Endometrium (tissue), 2 donors: ENCODE measurements at regions not wholly inside any gene's neighbourhood (a gene's known extent, or its start where the extent isn't known, plus 50 kb on each side); places are given as distances from the start of the nearest gene placed in this dataset.

Source experiments
- FAIRE-seq: peaks from 2 replicates; lab custom pipeline; 2012; peaks lifted over from hg19 to GRCh38; lab: Jason Lieb, UNC
- donor health status: control.
- donor health status: control.

DNA sequence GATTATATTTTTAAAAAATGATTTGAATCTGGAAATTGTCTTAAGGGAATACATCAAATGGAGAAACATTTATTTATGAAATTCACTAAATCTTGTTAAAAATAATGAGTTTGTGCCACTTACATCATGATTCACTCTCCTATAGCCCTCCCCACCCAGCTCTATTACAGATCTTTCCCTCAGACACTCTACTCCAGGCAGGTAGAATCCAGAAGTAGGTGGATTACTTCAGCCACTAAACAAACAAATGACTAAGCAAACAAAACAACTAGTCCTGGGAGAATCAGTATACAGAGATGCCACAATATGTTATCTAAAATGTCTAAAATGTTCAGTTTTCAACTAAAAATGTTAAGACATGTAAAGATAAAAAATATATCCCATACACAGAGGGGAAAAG is 608.1 kb upstream of the UBE2E2 start:
- FAIRE-seq = no peak

DNA sequence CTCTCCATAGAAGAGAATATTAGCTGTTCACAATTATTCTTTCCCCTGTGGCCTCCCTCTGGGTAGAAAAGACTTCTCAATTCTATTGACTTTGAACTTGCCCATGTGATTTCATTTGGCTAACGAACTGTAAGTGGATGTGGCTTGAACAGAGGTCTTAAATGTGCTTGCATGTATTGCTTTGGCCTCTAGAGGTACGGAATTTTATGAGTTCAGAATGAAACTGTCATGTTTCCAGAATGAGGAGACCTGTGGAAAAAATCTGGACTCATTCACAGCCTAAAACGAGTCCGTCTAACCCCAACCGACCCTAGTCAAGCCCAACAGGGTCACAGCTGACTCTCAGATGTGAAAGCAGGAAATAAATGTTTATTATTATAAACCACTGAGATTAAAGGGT is 596.7 kb upstream of the UBE2E2 start:
- FAIRE-seq = peak; percentile 95

DNA sequence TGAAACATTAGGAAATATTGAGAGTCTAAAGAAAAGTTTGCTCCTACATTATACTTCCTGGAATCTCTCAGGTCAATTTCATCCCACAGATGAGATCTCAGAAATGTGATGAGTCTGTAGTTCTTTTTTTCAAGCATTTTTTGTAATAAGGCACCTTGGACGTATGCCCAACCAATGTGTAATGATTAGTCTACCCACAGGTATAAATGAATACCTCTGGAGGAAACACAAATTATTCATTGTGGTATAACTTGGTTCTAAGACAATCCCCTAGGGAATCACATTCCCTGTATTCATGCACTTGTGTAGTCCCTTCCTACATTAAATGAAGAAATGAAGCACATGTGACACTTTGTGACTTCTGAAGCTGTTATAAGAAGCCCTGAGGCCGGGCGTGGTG is 596.2 kb upstream of the UBE2E2 start:
- FAIRE-seq = no peak

DNA sequence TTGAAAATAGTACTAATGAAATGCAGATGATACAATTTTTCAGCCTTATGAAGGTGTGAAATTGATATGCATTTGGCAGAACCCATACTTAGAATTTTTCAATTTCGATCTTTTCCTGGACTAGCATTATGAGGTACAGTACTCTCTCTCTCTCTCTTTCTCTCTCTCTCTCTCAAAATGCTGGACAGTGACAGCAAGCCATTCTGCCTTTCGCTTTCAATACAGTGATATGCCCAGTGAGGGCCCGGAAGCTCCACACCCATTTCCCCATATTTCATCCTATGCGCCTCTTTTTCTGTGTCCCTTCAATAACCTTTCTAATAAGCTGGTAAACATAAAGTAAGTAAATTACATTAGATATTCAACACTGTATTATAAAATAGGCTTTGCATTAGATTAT is 595.0 kb upstream of the UBE2E2 start:
- FAIRE-seq = no peak

DNA sequence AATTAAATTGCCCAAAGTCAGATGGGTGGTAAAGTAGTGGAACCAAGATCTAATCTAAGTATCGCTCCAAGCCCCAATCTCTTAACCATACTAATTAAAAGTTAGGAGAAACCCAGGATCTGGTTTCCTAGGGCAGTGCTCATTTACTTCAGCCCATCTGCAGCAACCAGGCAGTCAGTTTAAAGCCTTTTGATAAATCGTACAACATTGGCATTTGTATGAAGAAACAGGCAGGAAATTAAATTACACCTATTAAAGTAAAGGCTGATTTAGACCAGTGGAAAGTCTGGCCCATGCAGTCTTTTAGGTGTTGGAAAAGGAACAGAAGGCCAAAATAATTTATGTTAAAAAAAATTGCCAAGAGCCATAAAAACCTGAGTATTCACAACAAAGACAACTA is 594.4 kb upstream of the UBE2E2 start:
- no peak for FAIRE-seq

DNA sequence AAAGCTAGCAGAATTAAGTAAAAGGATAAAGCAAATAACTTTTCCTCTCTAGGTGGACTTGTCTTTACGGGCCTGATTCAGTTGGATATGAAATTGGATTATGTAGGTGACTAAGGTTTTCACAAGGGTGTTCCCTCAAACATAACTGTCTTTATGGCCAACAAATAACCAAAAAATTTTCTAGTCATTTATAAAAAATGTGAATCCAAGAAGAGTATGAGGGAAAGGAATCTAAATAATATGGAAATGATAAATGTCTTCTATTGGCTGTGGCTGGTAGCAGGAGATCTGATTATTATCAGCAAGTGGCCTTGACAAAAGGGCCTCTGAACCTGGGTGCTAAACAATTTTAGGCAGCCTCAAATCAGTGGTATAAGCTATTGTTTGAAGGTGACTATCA is 594.0 kb upstream of the UBE2E2 start:
- FAIRE-seq = no peak

DNA sequence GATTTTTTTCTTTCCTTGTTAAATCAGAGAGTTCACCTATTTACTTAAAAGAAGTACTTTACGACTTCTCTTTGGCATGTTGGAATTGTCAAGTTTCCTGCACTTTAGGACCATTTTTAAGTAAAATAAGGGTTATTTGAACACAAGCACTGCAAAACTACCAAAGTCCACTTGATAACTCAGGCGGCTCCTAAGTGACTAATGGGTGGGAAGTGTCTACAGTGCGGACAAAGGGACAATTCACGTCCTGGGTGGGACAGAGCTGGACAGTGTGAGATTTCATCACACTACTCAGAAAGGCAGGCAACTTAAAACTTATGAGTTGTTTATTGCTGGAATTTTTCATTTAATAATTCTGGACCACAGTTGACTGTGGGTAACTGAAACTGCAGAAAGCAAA is 590.2 kb upstream of the UBE2E2 start:
- no peak for FAIRE-seq

DNA sequence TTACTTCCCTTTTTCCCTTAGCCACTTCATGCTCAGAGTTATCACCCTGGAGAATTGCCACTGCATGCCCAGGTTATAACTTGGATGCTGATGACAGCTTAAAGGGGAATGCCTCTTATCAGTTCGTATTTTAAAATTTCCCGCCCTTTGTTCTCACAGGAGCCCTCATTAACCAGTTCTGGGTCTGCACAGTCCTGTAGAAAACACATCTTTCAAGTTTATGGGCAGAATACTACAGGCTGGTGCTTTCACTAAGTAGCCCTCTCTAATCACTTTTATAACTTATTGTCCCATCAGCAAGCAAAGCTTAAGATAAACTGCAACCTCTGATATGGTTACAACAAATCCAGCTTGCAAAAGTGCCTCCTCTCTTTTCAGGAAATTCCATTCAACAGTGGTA is 587.3 kb upstream of the UBE2E2 start:
- FAIRE-seq = no peak

DNA sequence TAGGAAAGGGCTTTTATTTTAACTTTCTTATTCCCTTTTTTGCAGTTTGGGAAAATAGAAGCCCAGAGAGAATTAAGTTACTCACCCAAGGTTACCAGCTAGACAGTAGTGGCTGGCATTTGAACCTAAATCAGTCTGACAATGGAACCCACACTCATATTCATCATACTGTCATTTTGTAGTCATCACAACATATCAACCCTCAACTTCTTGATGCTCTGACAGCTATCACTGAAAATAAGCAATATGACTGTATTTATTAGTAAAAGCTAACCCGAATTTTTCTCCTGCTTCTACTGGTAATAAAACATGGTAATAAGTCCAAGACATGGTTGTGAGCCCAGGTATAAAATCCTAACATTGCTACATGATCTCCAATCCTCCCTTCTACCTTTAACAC is 585.8 kb upstream of the UBE2E2 start:
- no peak for FAIRE-seq

DNA sequence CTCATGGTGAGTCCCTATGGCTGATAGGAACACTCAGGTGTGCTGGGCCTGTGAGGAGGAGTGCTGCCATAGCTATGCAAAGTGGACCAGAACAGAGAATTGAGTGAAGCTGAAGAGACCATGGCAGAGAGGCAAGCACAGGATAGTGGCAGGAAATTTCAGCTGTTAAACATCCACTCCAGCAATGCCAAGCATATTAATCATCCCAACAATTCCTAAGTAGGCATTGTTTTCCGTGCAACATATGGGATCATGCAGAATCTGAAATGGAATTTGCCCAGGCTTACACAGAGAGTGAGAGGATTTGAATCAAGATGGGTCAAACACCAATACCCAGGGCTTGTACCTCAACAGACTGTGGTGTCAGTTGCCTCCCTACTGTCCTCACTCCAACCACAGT is 582.6 kb upstream of the UBE2E2 start:
- FAIRE-seq = no peak

DNA sequence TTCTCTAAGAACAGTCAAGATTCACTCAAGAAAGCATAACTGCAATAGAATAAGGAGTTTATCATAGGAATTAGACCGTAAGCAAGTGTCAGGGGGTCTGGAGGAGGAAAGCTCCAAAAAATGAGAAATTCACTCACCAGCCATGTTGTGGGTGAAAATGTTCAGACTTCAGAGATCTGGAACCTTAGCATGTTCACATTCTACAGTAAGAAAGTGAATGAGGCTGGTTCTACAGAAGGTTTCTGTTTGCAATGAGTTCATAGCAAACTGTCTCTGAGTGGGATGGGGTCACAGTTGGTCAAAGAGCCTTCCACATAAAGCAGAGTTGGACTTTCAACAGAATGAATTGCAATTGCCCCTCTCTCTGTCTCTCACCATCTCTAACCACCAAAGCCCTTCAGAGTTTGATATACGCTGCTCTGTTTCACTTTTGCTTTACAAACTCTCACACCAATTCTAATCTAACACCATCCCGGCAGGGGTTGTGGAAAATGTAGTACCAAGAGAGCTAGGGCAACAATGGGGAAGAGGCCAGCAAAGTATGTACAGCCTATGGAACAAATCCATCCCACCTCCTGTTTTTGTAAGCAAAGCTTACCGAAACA is 581.8 kb upstream of the UBE2E2 start:
- FAIRE-seq = no peak

DNA sequence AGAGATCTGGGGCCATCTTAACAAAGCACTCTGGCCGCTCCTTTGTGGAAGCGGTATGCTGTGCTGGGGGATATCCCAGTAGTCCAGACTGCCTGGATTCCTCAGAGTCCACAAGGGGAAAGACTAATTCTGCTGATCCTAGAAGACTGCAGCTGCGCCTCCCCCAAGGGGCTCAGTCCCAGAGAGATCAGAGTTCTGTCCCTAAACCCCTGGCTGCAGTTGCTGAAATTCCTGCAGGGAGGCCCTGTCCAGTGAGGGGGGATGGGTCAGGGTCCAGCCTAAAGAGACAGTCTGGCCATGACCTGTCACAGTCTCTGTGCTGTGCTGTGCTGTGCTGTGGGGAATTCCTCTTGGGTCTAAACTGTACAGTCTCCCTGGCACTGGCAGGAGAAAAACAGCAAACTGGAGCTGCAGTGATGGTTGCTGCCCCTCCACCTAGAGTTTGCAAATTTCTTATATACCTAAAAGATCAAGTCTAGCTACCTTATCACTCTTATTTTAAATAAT is 575.1 kb upstream of the UBE2E2 start:
- no peak for FAIRE-seq

DNA sequence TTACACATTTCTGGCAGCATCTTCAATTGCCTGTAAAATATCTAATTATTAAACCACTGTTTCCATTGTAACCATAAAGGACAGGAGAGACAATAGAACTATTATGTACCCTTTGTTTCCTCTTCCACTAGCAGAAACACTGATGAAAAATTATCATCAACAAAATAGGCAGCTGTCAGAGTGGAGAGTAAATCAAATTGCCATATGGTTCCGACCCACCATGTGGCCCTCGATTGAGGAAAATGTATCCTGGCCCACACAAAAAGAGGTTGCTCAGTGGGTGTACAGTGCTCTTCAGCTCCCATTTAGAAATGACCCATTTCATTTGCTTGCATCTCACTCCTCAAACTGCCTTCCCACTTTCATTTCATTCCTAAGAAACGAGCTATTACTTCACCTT is 570.6 kb upstream of the UBE2E2 start:
- no peak for FAIRE-seq

DNA sequence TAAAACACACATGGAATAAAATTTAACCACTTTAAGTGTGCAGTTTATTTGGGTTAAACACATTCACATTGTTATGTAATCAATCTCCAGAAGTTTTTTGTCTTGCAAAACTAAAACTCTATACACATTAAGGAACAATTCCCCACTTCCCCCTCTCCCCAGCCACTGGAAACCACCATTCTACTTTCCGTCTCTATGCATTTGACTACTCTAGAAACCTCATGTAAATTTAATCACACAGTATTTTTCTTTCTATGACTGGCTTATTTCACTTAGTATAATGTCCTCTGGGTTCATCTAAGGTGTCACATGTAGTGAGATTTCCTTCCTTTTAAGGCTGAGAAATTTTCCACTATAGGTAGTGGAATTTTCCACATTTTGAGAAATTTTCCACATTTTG is 568.7 kb upstream of the UBE2E2 start:
- no peak for FAIRE-seq

DNA sequence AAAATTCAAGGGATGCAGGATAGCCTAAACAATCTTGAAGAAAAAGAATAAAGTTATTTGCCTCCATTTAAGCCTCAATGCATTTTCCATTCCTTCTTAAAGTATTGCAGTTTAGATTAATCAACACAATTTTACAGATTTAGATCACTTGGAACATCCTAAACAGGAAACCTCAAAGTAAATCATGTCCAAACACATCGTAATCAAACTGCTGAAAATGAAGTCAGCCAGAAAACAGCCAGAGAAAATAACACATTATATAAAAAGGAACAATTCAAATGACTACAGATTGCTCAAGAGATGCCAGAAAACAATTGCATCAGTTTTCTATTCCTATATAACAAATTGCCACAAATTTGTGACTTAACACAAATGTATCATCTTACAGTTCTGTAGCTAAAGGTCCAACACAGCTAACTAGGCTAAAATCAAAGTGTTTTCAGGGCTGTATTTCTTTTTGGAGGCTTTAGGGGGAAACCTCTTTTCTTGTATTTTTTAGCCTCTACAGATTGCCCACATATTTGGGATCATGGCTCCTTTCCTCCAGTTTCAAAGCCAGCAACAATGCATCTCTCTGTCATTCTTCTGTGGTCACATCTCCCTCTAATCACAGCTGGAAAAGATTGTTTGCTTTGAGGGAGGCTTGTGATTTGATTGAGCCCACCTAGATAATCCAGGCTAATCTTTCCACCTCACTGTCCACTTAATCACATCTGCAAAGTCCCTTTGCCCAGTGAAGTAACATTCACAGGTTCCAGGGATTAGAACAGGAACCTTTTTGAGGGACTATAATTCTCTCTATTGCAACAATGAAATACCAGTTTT is 543.3 kb upstream of the UBE2E2 start:
- no peak for FAIRE-seq

DNA sequence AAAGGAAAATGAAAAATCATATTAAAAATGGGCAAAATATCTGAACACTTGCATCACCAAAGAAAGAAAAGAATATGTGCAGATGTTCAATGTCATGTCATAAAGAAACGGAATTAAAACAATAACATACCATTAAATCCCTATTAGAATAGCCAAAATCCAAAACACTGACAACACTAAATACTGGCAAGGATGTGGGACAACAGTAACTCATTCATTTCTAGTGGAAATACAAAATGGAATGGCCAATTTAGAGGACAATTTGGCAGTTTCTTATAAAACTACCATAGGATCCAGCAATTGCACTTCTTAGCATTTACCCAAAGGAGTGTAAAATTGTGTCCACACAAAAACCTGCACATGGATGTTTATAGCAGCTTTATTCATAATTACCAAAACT is 542.5 kb upstream of the UBE2E2 start:
- no peak for FAIRE-seq

DNA sequence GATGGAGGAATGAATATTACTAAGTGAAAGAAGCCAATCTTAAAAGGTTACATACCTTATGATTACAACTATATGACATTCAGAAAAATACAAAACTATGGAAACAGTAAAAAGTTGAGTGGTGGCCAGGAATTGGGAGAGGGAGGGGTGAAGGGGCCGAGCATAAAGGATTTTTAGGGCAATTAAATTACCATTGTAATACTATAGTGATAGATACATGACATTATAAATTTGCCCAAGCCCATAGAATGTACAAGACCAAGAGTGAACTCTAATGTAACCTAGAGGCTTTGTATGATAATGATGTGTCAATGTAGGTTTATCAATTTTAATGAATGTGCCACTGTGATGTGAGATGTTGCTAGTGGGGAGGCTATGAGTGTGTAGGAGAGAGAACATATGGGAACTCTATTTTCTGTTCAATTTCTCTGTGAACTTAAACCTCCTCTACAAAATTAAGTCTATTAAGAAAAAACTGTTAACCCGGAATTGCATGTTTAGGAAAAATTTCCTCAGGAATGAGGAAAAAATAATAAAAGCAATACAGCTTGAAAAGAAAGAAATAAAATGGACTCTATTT is 541.9 kb upstream of the UBE2E2 start:
- no peak for FAIRE-seq

DNA sequence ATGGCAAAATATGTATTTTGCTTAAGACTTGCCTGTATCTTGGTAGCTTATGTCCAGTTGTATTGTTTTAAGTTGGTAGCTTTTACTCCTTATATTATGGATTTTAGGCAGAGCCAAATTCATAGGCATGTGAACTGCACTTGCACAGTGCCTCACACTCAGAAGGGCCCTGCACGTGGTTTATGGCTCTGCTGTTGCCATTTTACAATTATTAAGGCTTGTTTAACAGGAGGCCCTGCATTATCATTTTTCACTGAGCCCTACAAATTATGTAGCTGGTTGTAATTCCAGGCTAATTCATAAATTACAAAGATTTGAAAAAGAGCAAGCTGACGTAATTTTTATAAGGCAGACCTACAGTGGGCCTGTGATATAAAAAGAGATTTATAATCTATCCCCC is 537.6 kb upstream of the UBE2E2 start:
- FAIRE-seq = no peak

DNA sequence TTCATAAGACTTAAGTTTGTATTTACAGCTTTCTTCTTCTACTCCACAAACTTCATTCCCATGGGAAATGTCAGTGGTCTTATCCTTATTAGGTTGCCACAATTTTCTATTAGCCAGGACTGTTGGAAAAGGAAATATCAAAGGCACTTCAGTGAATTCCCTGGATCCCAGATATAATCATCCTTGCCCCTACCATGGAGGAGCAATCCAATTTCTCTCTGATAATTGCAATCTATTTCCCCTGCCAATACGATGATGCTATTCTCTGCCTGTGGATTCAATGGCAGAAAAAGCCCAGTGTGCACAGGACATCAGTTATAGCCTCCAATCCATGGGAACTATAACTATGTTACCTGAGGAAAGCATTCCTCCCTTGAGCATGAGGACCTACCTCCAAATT is 536.4 kb upstream of the UBE2E2 start:
- FAIRE-seq = no peak

DNA sequence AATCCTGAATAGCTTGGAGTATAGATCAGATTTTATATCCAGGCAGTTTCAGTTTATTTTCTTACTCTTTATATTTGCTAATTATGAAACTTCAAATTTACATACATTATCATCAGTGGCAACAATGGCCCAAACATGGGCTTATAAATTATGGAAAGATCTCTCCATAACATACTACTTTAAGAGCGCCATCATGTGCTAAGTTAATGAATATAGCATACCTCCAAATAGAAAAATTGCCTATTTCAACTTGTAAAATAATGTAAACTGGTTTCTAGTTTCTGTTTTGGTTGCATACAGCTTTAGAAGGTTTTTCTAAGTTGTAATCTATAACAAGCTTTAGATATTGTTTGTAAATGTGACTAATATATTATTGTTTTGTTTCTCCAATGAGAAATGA is 531.3 kb upstream of the UBE2E2 start:
- FAIRE-seq = no peak

DNA sequence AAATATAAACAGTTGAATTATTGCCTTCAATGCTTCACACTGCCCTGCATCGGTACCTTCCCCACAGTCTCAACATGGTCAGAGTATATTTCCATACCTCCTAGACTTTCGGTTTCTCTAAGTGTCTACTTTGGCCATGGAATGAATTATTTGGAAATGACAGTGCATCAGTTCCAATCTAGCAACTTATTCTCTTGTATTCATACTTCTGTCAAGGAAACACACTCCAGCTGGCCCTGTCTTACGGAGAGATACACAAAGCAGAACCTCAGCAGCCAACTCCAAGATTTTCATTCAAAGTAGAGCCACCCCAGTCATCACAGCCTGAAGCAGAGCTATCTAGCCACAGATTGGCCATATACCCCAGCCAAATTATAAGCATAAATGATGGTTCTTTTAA is 518.4 kb upstream of the UBE2E2 start:
- no peak for FAIRE-seq

DNA sequence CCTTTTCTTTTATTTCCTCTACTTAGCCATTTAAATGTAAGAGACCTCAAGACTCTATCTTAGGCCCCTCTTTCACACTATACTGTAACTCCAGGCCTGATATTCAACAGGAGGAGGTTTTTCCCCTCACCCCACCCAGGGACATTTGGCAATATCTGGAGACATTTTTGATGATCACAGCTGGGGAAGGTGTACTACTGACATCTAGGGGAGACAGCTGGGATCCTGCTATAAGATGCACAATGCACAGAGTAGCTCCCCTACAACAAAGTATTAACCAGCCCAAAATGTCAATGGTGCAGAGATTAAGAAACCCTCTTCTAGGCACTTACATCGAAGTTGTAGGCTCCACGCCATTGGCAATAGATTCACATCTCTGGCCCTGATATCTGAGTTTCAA is 517.5 kb upstream of the UBE2E2 start:
- FAIRE-seq = no peak

DNA sequence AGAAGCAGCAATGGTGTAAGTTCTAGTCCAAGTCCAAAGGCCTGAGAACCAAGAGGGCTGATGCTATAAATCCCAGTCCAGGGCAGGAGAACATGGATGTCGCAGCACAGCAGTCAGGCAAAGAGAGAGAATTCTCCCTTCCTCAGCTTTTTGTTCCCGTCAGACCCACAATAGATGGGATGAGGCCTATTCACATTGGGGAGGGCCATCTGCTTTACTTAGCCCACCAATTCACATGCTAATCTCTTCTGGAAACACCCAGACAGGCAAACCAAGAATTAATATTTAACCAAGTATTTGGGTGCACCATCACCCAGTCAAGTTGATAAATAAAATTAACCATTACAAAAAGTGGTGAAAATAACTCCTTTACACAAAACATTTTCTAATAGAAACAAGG is 511.7 kb upstream of the UBE2E2 start:
- no peak for FAIRE-seq
